Progenitor cell of endocrine pancreas (in vitro differentiated cells): ENCODE measurements at regions not wholly inside any gene's neighbourhood (a gene's known extent, or its start where the extent isn't known, plus 50 kb on each side); places are given as distances from the start of the nearest gene placed in this dataset.

Experiments used
- DNase-seq: peaks from one replicate; pipeline ENCODE4 v3.0.0; 2021; ENCODE audit warnings: low spot score; ENCODE audit not compliant: unreplicated experiment
- H3K27ac Mint-ChIP-seq: 2 replicates; pipeline ENCODE4 v1.8.0; 2021; ENCODE audit warnings: mild to moderate bottlenecking, moderate library complexity, mixed read lengths
- H3K27me3 Mint-ChIP-seq: 2 replicates; pipeline ENCODE4 v1.8.0; 2021; ENCODE audit warnings: mixed read lengths
- H3K36me3 Mint-ChIP-seq: 2 replicates; pipeline ENCODE4 v1.8.0; 2022; ENCODE audit warnings: mixed read lengths; ENCODE audit not compliant: insufficient read depth
- H3K4me1 Mint-ChIP-seq: 2 replicates; pipeline ENCODE4 v1.8.0; 2021; ENCODE audit warnings: low read depth, mixed read lengths
- H3K4me3 Mint-ChIP-seq: 2 replicates; pipeline ENCODE4 v1.8.0; 2021; ENCODE audit warnings: low read depth, mild to moderate bottlenecking, moderate library complexity, mixed read lengths
- H3K9me3 Mint-ChIP-seq: 2 replicates; pipeline ENCODE4 v1.8.0; 2021; ENCODE audit warnings: low read depth, mixed read lengths
- CTCF ChIP-seq: fragments of 200-600 bp; sonication (generic); IDR thresholded peaks from one replicate; pipeline ENCODE4 v1.5.0; 2021; ENCODE audit warnings: antibody characterized with exemption, mild to moderate bottlenecking; ENCODE audit not compliant: unreplicated experiment

GRCh38 chr4:145287351-145287750 lies 107.0 kb upstream of the OTUD4 start:
- DNase-seq = no peak
- H3K4me1 Mint-ChIP-seq = no peaks in the 10 kb centered on the region
- no peaks in the 10 kb centered on the region for H3K9me3 Mint-ChIP-seq
- H3K27ac Mint-ChIP-seq = no peak overlapping the region
- H3K36me3 Mint-ChIP-seq = no peaks in the 10 kb centered on the region
- TF ChIP-seq CTCF = no peak
- H3K4me3 Mint-ChIP-seq = no peak overlapping the region
- no peaks in the 10 kb centered on the region for H3K27me3 Mint-ChIP-seq

GRCh38 chr4:145285928-145286327 lies 105.5 kb upstream of the OTUD4 start:
- no peak for TF ChIP-seq CTCF
- DNase-seq = no peak
- H3K27me3 Mint-ChIP-seq = no peaks in the 10 kb centered on the region
- H3K27ac Mint-ChIP-seq = no peak overlapping the region
- H3K4me1 Mint-ChIP-seq = no peaks in the 10 kb centered on the region
- H3K36me3 Mint-ChIP-seq = no peaks in the 10 kb centered on the region
- H3K9me3 Mint-ChIP-seq = no peaks in the 10 kb centered on the region
- no peak overlapping the region for H3K4me3 Mint-ChIP-seq

GRCh38 chr4:145283909-145284308 lies 103.5 kb upstream of the OTUD4 start:
- no peaks in the 10 kb centered on the region for H3K36me3 Mint-ChIP-seq
- no peak overlapping the region for H3K4me3 Mint-ChIP-seq
- no peaks in the 10 kb centered on the region for H3K27me3 Mint-ChIP-seq
- DNase-seq = no peak
- H3K4me1 Mint-ChIP-seq = no peaks in the 10 kb centered on the region
- TF ChIP-seq CTCF = no peak
- no peak overlapping the region for H3K27ac Mint-ChIP-seq
- H3K9me3 Mint-ChIP-seq = no peaks in the 10 kb centered on the region

- Mint-ChIP-seq H3K4me1 (no peaks in the 10 kb centered on the region), H3K36me3 (no peaks in the 10 kb centered on the region), H3K27me3 (no peaks in the 10 kb centered on the region), H3K4me3 (no peak overlapping the region), H3K27ac (no peak overlapping the region), H3K9me3 (no peaks in the 10 kb centered on the region)
- no peak for DNase-seq
- no peak for TF ChIP-seq CTCF
Observed at GRCh38 chr4:145281951-145282350, 101.6 kb upstream of the OTUD4 start.

- no peaks in the 10 kb centered on the region for H3K9me3 Mint-ChIP-seq
- H3K27ac Mint-ChIP-seq = no peak overlapping the region
- no peaks in the 10 kb centered on the region for H3K36me3 Mint-ChIP-seq
- H3K27me3 Mint-ChIP-seq = no peaks in the 10 kb centered on the region
- TF ChIP-seq CTCF = no peak
- H3K4me1 Mint-ChIP-seq = no peaks in the 10 kb centered on the region
- no peak overlapping the region for H3K4me3 Mint-ChIP-seq
- no peak for DNase-seq
Observed at GRCh38 chr4:145281224-145281623, 100.8 kb upstream of the OTUD4 start.
